Activated CD4-positive, alpha-beta T cell treated with anti-CD3 and anti-CD28 coated beads, Interleukin-2, amount 10 ng/mL, durations not matched to agents 24 days and 14 days (primary cell): ENCODE measurements at regions not wholly inside any gene's neighbourhood (a gene's known extent, or its start where the extent isn't known, plus 50 kb on each side); places are given as distances from the start of the nearest gene placed in this dataset.

Experiments
- DNase-seq: peaks from one replicate; pipeline ENCODE4 v3.0.0; 2022
- H3K27ac Mint-ChIP-seq: one replicate; pipeline ENCODE4 v1.8.0; 2022; ENCODE audit warnings: mild to moderate bottlenecking, mixed read lengths
- H3K27me3 Mint-ChIP-seq: one replicate; pipeline ENCODE4 v1.8.0; 2022; ENCODE audit warnings: mixed read lengths
- H3K36me3 Mint-ChIP-seq: one replicate; pipeline ENCODE4 v1.8.0; 2022; ENCODE audit warnings: low read depth, mild to moderate bottlenecking, mixed read lengths
- H3K4me1 Mint-ChIP-seq: one replicate; pipeline ENCODE4 v1.8.0; 2021; ENCODE audit warnings: mixed read lengths
- H3K4me3 Mint-ChIP-seq: one replicate; pipeline ENCODE4 v1.8.0; 2022; ENCODE audit warnings: mild to moderate bottlenecking, moderate library complexity, mixed read lengths
- H3K9me3 Mint-ChIP-seq: one replicate; pipeline ENCODE4 v1.8.0; 2021; ENCODE audit warnings: mixed read lengths
- intact Hi-C: fragments of 100-400 bp; cut with micrococcal nuclease; formaldehyde crosslinking; loops from one replicate; pipeline ENCODE4 v1.15.1; 2023

DNA sequence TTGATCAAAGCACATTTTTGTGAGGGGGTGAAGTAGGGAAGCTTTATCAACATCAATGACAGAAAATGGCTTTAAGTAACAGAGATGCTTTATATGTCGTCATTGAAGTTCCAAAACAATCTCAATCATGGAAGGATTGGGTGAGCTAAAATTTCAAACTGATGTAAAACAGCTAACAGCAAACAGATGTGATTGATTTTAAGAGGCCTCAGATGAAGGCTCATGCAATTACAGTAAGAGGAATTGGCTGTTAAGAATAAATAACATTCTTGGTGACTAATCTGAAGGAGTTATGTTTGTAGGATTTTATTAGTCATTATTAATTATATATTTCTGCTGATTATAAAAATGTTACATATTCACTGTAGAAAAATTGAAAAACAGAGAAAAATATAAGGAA lies 63.5 kb upstream of the PUM3 start:
- DNase-seq: no peak
- H3K36me3 Mint-ChIP-seq: no peaks in the 10 kb centered on the region
- no peaks in the 10 kb centered on the region for H3K4me1 Mint-ChIP-seq
- intact Hi-C loops: no loop called here
- no peak overlapping the region for H3K27ac Mint-ChIP-seq
- peaks cover 5% of the 10 kb centered on the region for H3K27me3 Mint-ChIP-seq
- H3K9me3 Mint-ChIP-seq: no peaks in the 10 kb centered on the region
- H3K4me3 Mint-ChIP-seq: no peak overlapping the region

DNA sequence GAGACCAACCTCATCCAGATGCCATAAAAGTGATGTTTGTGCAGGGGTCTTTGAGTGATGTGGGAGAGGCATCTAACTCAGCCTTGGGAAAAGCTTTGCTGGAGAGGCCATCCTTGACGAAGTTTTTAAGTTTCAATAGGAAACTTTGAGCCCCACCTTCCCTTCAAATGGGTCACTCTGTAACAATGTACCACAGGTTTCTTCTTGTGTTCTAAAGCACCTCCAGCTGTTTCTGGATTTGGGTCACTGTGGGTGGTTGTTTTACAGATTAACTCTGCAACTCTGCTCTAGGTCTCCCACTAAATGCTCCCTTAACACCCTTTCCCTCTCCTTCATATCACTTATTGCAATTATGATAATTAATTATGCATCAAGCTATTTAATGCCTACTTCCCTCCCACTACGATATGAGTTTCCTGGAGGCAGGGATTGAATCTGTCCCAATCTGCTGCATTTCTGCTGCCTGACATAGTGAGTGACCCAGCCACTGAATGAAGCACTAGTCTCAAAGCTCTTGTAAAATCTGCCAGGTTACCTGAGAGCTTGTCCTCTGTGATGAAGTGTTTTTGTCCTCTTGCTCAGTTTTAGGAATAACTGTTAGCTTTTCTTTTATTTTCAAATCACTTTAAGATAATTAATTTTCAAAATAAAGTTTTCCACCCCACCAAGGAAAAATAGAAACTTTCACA lies 60.5 kb upstream of the PUM3 start:
- Mint-ChIP-seq H3K36me3 (no peaks in the 10 kb centered on the region), H3K4me1 (no peaks in the 10 kb centered on the region), H3K27me3 (peaks cover 2% of the 10 kb centered on the region), H3K9me3 (peaks cover 2% of the 10 kb centered on the region), H3K4me3 (no peak overlapping the region), H3K27ac (no peak overlapping the region)
- intact Hi-C loops: no loop called here
- DNase-seq: no peak
